Mesenchymal stem cell (in vitro differentiated cells and primary cell): ENCODE measurements at regions not wholly inside any gene's neighbourhood (a gene's known extent, or its start where the extent isn't known, plus 50 kb on each side); places are given as distances from the start of the nearest gene placed in this dataset.

Source experiments
- DNase-seq: peaks from one replicate; pipeline ENCODE4 v3.0.0-alpha.2; 2013
- H2AFZ ChIP-seq: one replicate; pipeline ENCODE4 v1.6.1; 2013; ENCODE audit warnings: low read depth, mild to moderate bottlenecking, control low read depth, inconsistent platforms, low read length, moderate library complexity
- H2AK5ac ChIP-seq: 2 replicates; pipeline ENCODE4 v1.6.1; 2013; ENCODE audit warnings: low read length, moderate library complexity, mild to moderate bottlenecking, inconsistent platforms; ENCODE audit not compliant: severe bottlenecking
- H2BK120ac ChIP-seq: one replicate; pipeline ENCODE4 v1.6.1; 2013; ENCODE audit warnings: low read depth, mild to moderate bottlenecking, inconsistent platforms, low read length, moderate library complexity
- H2BK12ac ChIP-seq, 2 experiments: one replicate each; pipeline ENCODE4 v1.6.1; 2013; ENCODE audit warnings: inconsistent platforms in 2 of 2, low read length in 2 of 2, mild to moderate bottlenecking in 2 of 2, moderate library complexity in 2 of 2, control low read depth in 1 of 2
- H2BK15ac ChIP-seq: one replicate; pipeline ENCODE4 v1.6.1; 2013; ENCODE audit warnings: mild to moderate bottlenecking, low read depth, inconsistent platforms; ENCODE audit not compliant: poor library complexity, severe bottlenecking
- H2BK5ac ChIP-seq: 2 replicates; pipeline ENCODE4 v1.6.1; 2013; ENCODE audit warnings: low read depth, mild to moderate bottlenecking, low read length, control low read depth, inconsistent platforms; ENCODE audit not compliant: poor library complexity, severe bottlenecking
- H3K14ac ChIP-seq, 2 experiments: one replicate each; pipeline ENCODE4 v1.6.1; 2013; ENCODE audit warnings: inconsistent platforms in 2 of 2, low read length in 2 of 2, control low read depth in 1 of 2, mild to moderate bottlenecking in 1 of 2, moderate library complexity in 1 of 2
- H3K18ac ChIP-seq, 2 experiments: one replicate each; pipeline ENCODE4 v1.6.1; 2013; ENCODE audit warnings: inconsistent platforms in 2 of 2, low read length in 2 of 2, control low read depth in 1 of 2, low read depth in 1 of 2, mild to moderate bottlenecking in 1 of 2
- H3K23ac ChIP-seq, 2 experiments: one replicate each; pipeline ENCODE4 v1.6.1; 2013; ENCODE audit warnings: inconsistent platforms in 2 of 2, low read length in 2 of 2, mild to moderate bottlenecking in 2 of 2, moderate library complexity in 2 of 2, control low read depth in 1 of 2
- H3K27ac ChIP-seq: 2 replicates; pipeline ENCODE4 v1.5.1; 2013; ENCODE audit warnings: mild to moderate bottlenecking, moderate library complexity, low read length, control low read depth, inconsistent platforms; ENCODE audit not compliant: poor library complexity, severe bottlenecking
- H3K27me3 ChIP-seq, 2 experiments: 2 replicates each; pipeline versions ENCODE4 v1.6.1 to v1.7.0; 2013; ENCODE audit warnings: low read length in 2 of 2, mild to moderate bottlenecking in 2 of 2, moderate library complexity in 2 of 2, control low read depth in 1 of 2, inconsistent platforms in 1 of 2; ENCODE audit not compliant: control insufficient read depth in 1 of 2, insufficient read depth in 1 of 2
- H3K36me3 ChIP-seq, 2 experiments: 2 replicates each; pipeline versions ENCODE4 v1.6.1 to v1.7.0; 2013; ENCODE audit warnings: low read length in 2 of 2, control low read depth in 1 of 2, inconsistent platforms in 1 of 2, low read depth in 1 of 2, mild to moderate bottlenecking in 1 of 2; ENCODE audit not compliant: insufficient read depth in 2 of 2, control insufficient read depth in 1 of 2
- H3K4ac ChIP-seq, 2 experiments: one replicate each; pipeline ENCODE4 v1.6.1; 2013; ENCODE audit warnings: inconsistent platforms in 2 of 2, low read length in 2 of 2, mild to moderate bottlenecking in 2 of 2, moderate library complexity in 2 of 2, control low read depth in 1 of 2, low read depth in 1 of 2
- H3K4me1 ChIP-seq: 2 replicates; pipeline ENCODE4 v1.6.1; 2013; ENCODE audit warnings: low read depth, low read length, control low read depth; ENCODE audit not compliant: control insufficient read depth, insufficient read depth
- H3K4me2 ChIP-seq: 2 replicates; pipeline ENCODE4 v1.6.1; 2013; ENCODE audit warnings: low read length, mild to moderate bottlenecking, inconsistent platforms; ENCODE audit not compliant: poor library complexity, severe bottlenecking
- H3K4me3 ChIP-seq, 2 experiments: 2 replicates each; pipeline versions ENCODE4 v1.5.1 to v1.7.0; 2013; ENCODE audit warnings: low read length in 2 of 2, mild to moderate bottlenecking in 2 of 2, control low read depth in 1 of 2, low read depth in 1 of 2; ENCODE audit not compliant: insufficient read depth in 1 of 2
- H3K79me1 ChIP-seq: replicated peaks from 2 replicates; pipeline ENCODE4 v1.6.1; 2013; ENCODE audit warnings: mild to moderate bottlenecking, control low read depth, low read length, inconsistent platforms; ENCODE audit not compliant: poor library complexity, severe bottlenecking
- H3K9ac ChIP-seq: 2 replicates; pipeline ENCODE4 v1.7.0; 2013; ENCODE audit warnings: mild to moderate bottlenecking, low read length, moderate library complexity
- H3K9me3 ChIP-seq: 2 replicates; pipeline ENCODE4 v1.7.0; 2013; ENCODE audit warnings: mild to moderate bottlenecking, low read length; ENCODE audit not compliant: control insufficient read depth
- H4K8ac ChIP-seq: one replicate; pipeline ENCODE4 v1.6.1; 2013; ENCODE audit warnings: inconsistent platforms, mild to moderate bottlenecking, low read length, moderate library complexity
- H4K91ac ChIP-seq: one replicate; pipeline ENCODE4 v1.6.1; 2013; ENCODE audit warnings: mild to moderate bottlenecking, low read length, inconsistent platforms
- WGBS: methylation state at CpG from one replicate; pipeline ENCODE4 v1.1.7; 2013; ENCODE audit warnings: mixed read lengths; 5-methylcytosine and 5-hydroxymethylcytosine counted together

GRCh38 chr15:92818651-92819277 is 81.4 kb upstream of the CHD2 start:
- H2BK15ac ChIP-seq: no peak overlapping the region
- no peak for DNase-seq
- no peak overlapping the region for H2BK120ac ChIP-seq
- no peak overlapping the region for H3K4me2 ChIP-seq
- peaks cover 2% of the 10 kb centered on the region for H3K79me1 ChIP-seq
- H3K14ac ChIP-seq: no peak overlapping the region
- peak overlapping the region in 1 of 2 experiments; percentile 92 for H3K18ac ChIP-seq
- no peak overlapping the region for H2AFZ ChIP-seq
- H3K4me3 ChIP-seq: no peak overlapping the region
- no peaks in the 10 kb centered on the region for H3K27me3 ChIP-seq
- no peak overlapping the region for H4K91ac ChIP-seq
- 65% methylated on average over 16 of the region's 16 CpGs for WGBS
- H2BK12ac ChIP-seq: peak overlapping the region in 1 of 2 experiments; percentile 34
- no peak overlapping the region for H3K23ac ChIP-seq
- no peaks in the 10 kb centered on the region for H3K9me3 ChIP-seq
- no peak overlapping the region for H2AK5ac ChIP-seq
- H2BK5ac ChIP-seq: no peak overlapping the region
- peaks cover 10% of the 10 kb centered on the region for H3K4me1 ChIP-seq
- H3K9ac ChIP-seq: peak overlapping the region; percentile 89
- H3K27ac ChIP-seq: peak overlapping the region; percentile 2
- no peak overlapping the region for H3K4ac ChIP-seq
- H3K36me3 ChIP-seq: no peaks in the 10 kb centered on the region
- H4K8ac ChIP-seq: no peak overlapping the region

- H3K27ac ChIP-seq: peak overlapping the region; percentile 88
- peaks cover 10% of the 10 kb centered on the region for H3K4me1 ChIP-seq
- H4K8ac ChIP-seq: peak overlapping the region; percentile 97
- H3K9me3 ChIP-seq: no peaks in the 10 kb centered on the region
- H2BK120ac ChIP-seq: no peak overlapping the region
- peaks cover 2% of the 10 kb centered on the region for H3K79me1 ChIP-seq
- peak overlapping the region; percentile 57 for H3K4me2 ChIP-seq
- H3K14ac ChIP-seq: peak overlapping the region in 1 of 2 experiments; percentile 86
- H2BK12ac ChIP-seq: peak overlapping the region in 1 of 2 experiments; percentile 86
- WGBS: 46% methylated on average over 8 of the region's 16 CpGs
- H2AK5ac ChIP-seq: no peak overlapping the region
- H4K91ac ChIP-seq: peak overlapping the region; percentile 81
- H3K9ac ChIP-seq: peak overlapping the region; percentile 89
- H2BK5ac ChIP-seq: peak overlapping the region; percentile 3
- no peak overlapping the region for H2BK15ac ChIP-seq
- no peak overlapping the region for H3K23ac ChIP-seq
- H3K36me3 ChIP-seq: no peaks in the 10 kb centered on the region
- peak overlapping the region; percentile 91 for H2AFZ ChIP-seq
- peak overlapping the region in 1 of 2 experiments; percentile 97 for H3K4ac ChIP-seq
- H3K4me3 ChIP-seq: peak overlapping the region in 1 of 2 experiments; percentile 78
- peak overlapping the region in 1 of 2 experiments; percentile 92 for H3K18ac ChIP-seq
- no peaks in the 10 kb centered on the region for H3K27me3 ChIP-seq
- DNase-seq: peak; percentile 32
Measured at GRCh38 chr15:92819278-92820235, 80.6 kb upstream of the CHD2 start.

- Histone ChIP-seq H3K14ac (no peak overlapping the region), H2BK5ac (peak overlapping the region; percentile 1), H2BK15ac (no peak overlapping the region), H3K18ac (peak overlapping the region; percentile 31 to 92), H3K27me3 (no peaks in the 10 kb centered on the region), H3K79me1 (peaks cover 2% of the 10 kb centered on the region), H3K4me3 (peak overlapping the region in 1 of 2 experiments; percentile 78), H2AK5ac (peak overlapping the region; percentile 59), H2BK12ac (no peak overlapping the region), H2AFZ (no peak overlapping the region), H3K27ac (peak overlapping the region; percentile 88), H2BK120ac (peak overlapping the region; percentile 42), H3K4ac (peak overlapping the region; percentile 42 to 46), H3K23ac (no peak overlapping the region), H3K4me2 (peak overlapping the region; percentile 57), H4K8ac (peak overlapping the region; percentile 96), H3K9ac (peak overlapping the region; percentile 89), H3K9me3 (no peaks in the 10 kb centered on the region), H3K36me3 (no peaks in the 10 kb centered on the region), H3K4me1 (peaks cover 10% of the 10 kb centered on the region), H4K91ac (peak overlapping the region; percentile 68)
- DNase-seq: peak; percentile 92
- WGBS: 13% methylated on average over 29 of the region's 36 CpGs
Measured at GRCh38 chr15:92820236-92821021, 79.7 kb upstream of the CHD2 start.
